MCF 10A (cell line): ENCODE measurements at regions not wholly inside any gene's neighbourhood (a gene's known extent, or its start where the extent isn't known, plus 50 kb on each side); places are given as distances from the start of the nearest gene placed in this dataset.
A peak's percentile ranks its signal among the peaks of the same experiment; 100 is the strongest.

Source experiments
- BruUV-seq: library from RNA; stranded (reverse); fragments of 400-500 nt; replicated peaks from 2 replicates; lab custom pipeline; 2021; lab: Mats Ljungman, UMichigan
- CTCF ChIA-PET: fragments of 300-600 bp; sonication (Branson Sonifier 250); formaldehyde crosslinking; extraction: SDS; loops from one replicate; lab custom pipeline; 2021; ENCODE audit warnings: antibody characterized with exemption, inconsistent platforms; lab: Yijun Ruan, JAX
- POLR2A ChIA-PET: fragments of 300-600, 350-650 bp; sonication (Branson Sonifier 250); formaldehyde crosslinking; extraction: SDS; loops from one replicate; lab custom pipeline; 2020; ENCODE audit warnings: antibody characterized with exemption, inconsistent platforms; lab: Yijun Ruan, JAX
- DNase-seq: peaks from one replicate; pipeline ENCODE4 v3.0.0-alpha.2; 2018; ENCODE audit not compliant: unreplicated experiment
- H3K27ac Mint-ChIP-seq: one replicate; pipeline ENCODE4 v1.8.0; 2022; ENCODE audit warnings: mild to moderate bottlenecking, low read depth, mixed read lengths; ENCODE audit not compliant: unreplicated experiment
- H3K27me3 Mint-ChIP-seq: one replicate; pipeline ENCODE4 v1.8.0; 2022; ENCODE audit warnings: mixed read lengths; ENCODE audit not compliant: insufficient read depth, unreplicated experiment
- H3K36me3 Mint-ChIP-seq: one replicate; pipeline ENCODE4 v1.8.0; 2022; ENCODE audit warnings: mild to moderate bottlenecking, moderate library complexity, mixed read lengths; ENCODE audit not compliant: insufficient read depth, unreplicated experiment
- H3K4me1 Mint-ChIP-seq: one replicate; pipeline ENCODE4 v1.8.0; 2022; ENCODE audit warnings: mixed read lengths; ENCODE audit not compliant: insufficient read depth, unreplicated experiment
- H3K4me3 Mint-ChIP-seq: one replicate; pipeline ENCODE4 v1.8.0; 2022; ENCODE audit warnings: mild to moderate bottlenecking, moderate library complexity, mixed read lengths; ENCODE audit not compliant: unreplicated experiment
- H3K9me3 Mint-ChIP-seq: one replicate; pipeline ENCODE4 v1.8.0; 2022; ENCODE audit warnings: mixed read lengths; ENCODE audit not compliant: unreplicated experiment
- intact Hi-C: fragments of 100-400 bp; cut with micrococcal nuclease; formaldehyde crosslinking; loops from 2 replicates; pipeline ENCODE4 v1.14.1; 2022
- TF ChIP-seq, protein P1 (sequence below): fragments of 200-600 bp; IDR thresholded peaks from one replicate; pipeline ENCODE4 v1.8.0; 2022; ENCODE audit warnings: antibody characterized with exemption, mild to moderate bottlenecking; ENCODE audit not compliant: unreplicated experiment

- DNase-seq, result no peak
- no peaks in the 10 kb centered on the region for H3K4me1 Mint-ChIP-seq
- CTCF ChIA-PET, result interaction anchor here (0.6 to 16.9 kb wide), 14 partner anchors 9 to 637 kb away, joined by 3 to 612 read pairs (median 4); no protein-coding TSS in a partner anchor
- no TSS peak for BruUV-seq
- H3K36me3 Mint-ChIP-seq, result no peaks in the 10 kb centered on the region
- no peaks in the 10 kb centered on the region for H3K27me3 Mint-ChIP-seq
- TF ChIP-seq, protein P1, sequence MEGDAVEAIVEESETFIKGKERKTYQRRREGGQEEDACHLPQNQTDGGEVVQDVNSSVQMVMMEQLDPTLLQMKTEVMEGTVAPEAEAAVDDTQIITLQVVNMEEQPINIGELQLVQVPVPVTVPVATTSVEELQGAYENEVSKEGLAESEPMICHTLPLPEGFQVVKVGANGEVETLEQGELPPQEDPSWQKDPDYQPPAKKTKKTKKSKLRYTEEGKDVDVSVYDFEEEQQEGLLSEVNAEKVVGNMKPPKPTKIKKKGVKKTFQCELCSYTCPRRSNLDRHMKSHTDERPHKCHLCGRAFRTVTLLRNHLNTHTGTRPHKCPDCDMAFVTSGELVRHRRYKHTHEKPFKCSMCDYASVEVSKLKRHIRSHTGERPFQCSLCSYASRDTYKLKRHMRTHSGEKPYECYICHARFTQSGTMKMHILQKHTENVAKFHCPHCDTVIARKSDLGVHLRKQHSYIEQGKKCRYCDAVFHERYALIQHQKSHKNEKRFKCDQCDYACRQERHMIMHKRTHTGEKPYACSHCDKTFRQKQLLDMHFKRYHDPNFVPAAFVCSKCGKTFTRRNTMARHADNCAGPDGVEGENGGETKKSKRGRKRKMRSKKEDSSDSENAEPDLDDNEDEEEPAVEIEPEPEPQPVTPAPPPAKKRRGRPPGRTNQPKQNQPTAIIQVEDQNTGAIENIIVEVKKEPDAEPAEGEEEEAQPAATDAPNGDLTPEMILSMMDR, result no peak
- H3K9me3 Mint-ChIP-seq, result no peaks in the 10 kb centered on the region
- POLR2A ChIA-PET, result interaction anchor here (1.0 kb wide), 1 partner anchor 78 kb away, joined by 4 read pairs; no protein-coding TSS in a partner anchor
- intact Hi-C loops, result loop anchor here (5.0 to 10.0 kb wide), 2 partner anchors 375 to 457 kb away; no protein-coding TSS in a partner anchor
- no peak overlapping the region for H3K4me3 Mint-ChIP-seq
- no peak overlapping the region for H3K27ac Mint-ChIP-seq
Observed at GRCh38 chr2:41867553-41867952, 180.3 kb upstream of the PKDCC start.

- Mint-ChIP-seq H3K4me3 (no peak overlapping the region), H3K36me3 (no peaks in the 10 kb centered on the region), H3K27ac (no peak overlapping the region), H3K27me3 (no peaks in the 10 kb centered on the region), H3K4me1 (no peaks in the 10 kb centered on the region), H3K9me3 (no peaks in the 10 kb centered on the region)
- peak; percentile 66 for DNase-seq
- CTCF ChIA-PET, result interaction anchor here (0.7 to 16.9 kb wide), 37 partner anchors 8 to 719 kb away, joined by 3 to 612 read pairs (median 6); no protein-coding TSS in a partner anchor
- POLR2A ChIA-PET, result interaction anchor here (0.7 to 1.5 kb wide), 4 partner anchors 9 to 221 kb away, joined by 3 to 7 read pairs (median 4); no protein-coding TSS in a partner anchor
- intact Hi-C loops, result loop anchor here (1.0 to 10.0 kb wide), 4 partner anchors 16 to 455 kb away; no protein-coding TSS in a partner anchor
- no TSS peak for BruUV-seq
- TF ChIP-seq, protein P1, result peak; percentile 93
Observed at GRCh38 chr2:41869542-41870264, 178.1 kb upstream of the PKDCC start.

GRCh38 chr2:41870265-41870585 is 177.6 kb upstream of the PKDCC start:
- Mint-ChIP-seq H3K9me3 (no peaks in the 10 kb centered on the region), H3K4me1 (no peaks in the 10 kb centered on the region), H3K4me3 (no peak overlapping the region), H3K36me3 (no peaks in the 10 kb centered on the region), H3K27me3 (no peaks in the 10 kb centered on the region), H3K27ac (no peak overlapping the region)
- ChIA-PET POLR2A (interaction anchor here (0.7 to 1.5 kb wide), 3 partner anchors 10 to 221 kb away, joined by 4 to 7 read pairs (median 4); no protein-coding TSS in a partner anchor), CTCF (interaction anchor here (0.6 to 16.9 kb wide), 37 partner anchors 8 to 458 kb away, joined by 3 to 612 read pairs (median 6); no protein-coding TSS in a partner anchor)
- intact Hi-C loops, result no loop called here
- no TSS peak for BruUV-seq
- TF ChIP-seq, protein P1, result no peak
- DNase-seq, result no peak

- no peaks in the 10 kb centered on the region for H3K27me3 Mint-ChIP-seq
- BruUV-seq, result no TSS peak
- CTCF ChIA-PET, result interaction anchor here (0.6 to 16.9 kb wide), 26 partner anchors 9 to 458 kb away, joined by 3 to 612 read pairs (median 4); no protein-coding TSS in a partner anchor
- intact Hi-C loops, result no loop called here
- TF ChIP-seq, protein P1, result no peak
- H3K36me3 Mint-ChIP-seq, result no peaks in the 10 kb centered on the region
- no peaks in the 10 kb centered on the region for H3K9me3 Mint-ChIP-seq
- H3K27ac Mint-ChIP-seq, result no peak overlapping the region
- DNase-seq, result no peak
- POLR2A ChIA-PET, result interaction anchor here (1.5 kb wide), 1 partner anchor 220 kb away, joined by 4 read pairs; no protein-coding TSS in a partner anchor
- H3K4me3 Mint-ChIP-seq, result no peak overlapping the region
- no peaks in the 10 kb centered on the region for H3K4me1 Mint-ChIP-seq
Observed at GRCh38 chr2:41871080-41871479, 176.7 kb upstream of the PKDCC start.
